ENCODE measurements at regions not wholly inside any gene's neighbourhood (a gene's known extent, or its start where the extent isn't known, plus 50 kb on each side); places are given as distances from the start of the nearest gene placed in this dataset.

- TF ChIP-seq NRF1 (IDR thresholded peaks at IDR 0.05; ENCODE audit: low read depth, low read length): no peak
- no peak for TF ChIP-seq EGR1 (IDR thresholded peaks at IDR 0.05; ENCODE audit: borderline replicate concordance, low read depth, low read length)
- no peak for TF ChIP-seq E2F6 (IDR thresholded peaks at IDR 0.05)
These were observed 362.7 kb downstream of the CXCL12 start (continued) for GRCh38 chr10:44022203-44022602.

Measured in H1 (cell line).